NCI-H2227 (cell line): ENCODE measurements at regions not wholly inside any gene's neighbourhood (a gene's known extent, or its start where the extent isn't known, plus 50 kb on each side); places are given as distances from the start of the nearest gene placed in this dataset.
"Not testable (repeated sequence)": the region's sequence is repeated elsewhere in the genome, so short reads cannot be mapped to it uniquely, and the experiment has no call there.

Experiments used
- DNase-seq: peaks from one replicate; lab custom pipeline; 2025; ENCODE audit not compliant: unreplicated experiment; lab: John Stamatoyannopoulos, UW

- DNase-seq: not testable (repeated sequence)
These were observed 54.8 kb upstream of the ZNF717 start for GRCh38 chr3:75840160-75840559.

DNA sequence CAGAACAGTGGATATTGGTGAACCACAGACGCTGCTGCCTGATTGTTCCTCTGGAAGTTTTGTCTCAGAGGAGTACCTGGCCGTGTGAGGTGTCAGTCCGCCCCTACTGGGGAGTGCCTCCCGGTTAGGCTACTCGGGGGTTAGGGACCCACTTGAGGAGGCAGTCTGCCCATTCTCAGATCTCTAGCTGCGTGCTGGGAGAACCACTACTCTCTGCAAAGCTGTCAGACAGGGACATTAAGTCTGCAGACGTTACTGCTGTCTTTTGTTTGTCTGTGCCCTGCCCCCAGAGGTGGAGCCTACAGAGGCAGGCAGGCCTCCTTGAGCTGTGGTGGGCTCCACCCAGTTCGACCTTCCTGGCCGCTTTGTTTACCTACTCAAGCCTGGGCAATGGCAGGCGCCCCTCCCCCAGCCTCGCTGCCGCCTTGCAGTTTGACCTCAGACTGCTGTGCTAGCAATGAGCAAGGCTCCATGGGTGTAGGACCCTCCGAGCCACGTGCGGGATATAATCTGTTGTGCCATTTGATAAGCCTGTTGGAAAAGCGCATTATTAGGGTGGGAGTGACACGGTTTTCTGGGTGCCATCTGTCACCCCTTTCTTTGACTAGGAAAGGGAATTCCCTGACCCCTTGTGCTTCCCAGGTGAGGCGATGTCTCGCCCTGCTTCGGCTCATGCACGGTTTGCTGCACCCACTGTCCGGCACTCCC lies 65.1 kb upstream of the ZNF717 start:
- DNase-seq: not testable (repeated sequence)

- no peak for DNase-seq
These were observed 77.8 kb upstream of the ZNF717 start for GRCh38 chr3:75863130-75863529.

- DNase-seq: no peak
These were observed 78.5 kb upstream of the ZNF717 start for GRCh38 chr3:75863878-75864277.

GRCh38 chr3:75883719-75884118 lies 98.4 kb upstream of the ZNF717 start:
- DNase-seq: not testable (repeated sequence)

GRCh38 chr3:75886971-75887526 lies 101.7 kb upstream of the ZNF717 start:
- DNase-seq: no peak

DNA sequence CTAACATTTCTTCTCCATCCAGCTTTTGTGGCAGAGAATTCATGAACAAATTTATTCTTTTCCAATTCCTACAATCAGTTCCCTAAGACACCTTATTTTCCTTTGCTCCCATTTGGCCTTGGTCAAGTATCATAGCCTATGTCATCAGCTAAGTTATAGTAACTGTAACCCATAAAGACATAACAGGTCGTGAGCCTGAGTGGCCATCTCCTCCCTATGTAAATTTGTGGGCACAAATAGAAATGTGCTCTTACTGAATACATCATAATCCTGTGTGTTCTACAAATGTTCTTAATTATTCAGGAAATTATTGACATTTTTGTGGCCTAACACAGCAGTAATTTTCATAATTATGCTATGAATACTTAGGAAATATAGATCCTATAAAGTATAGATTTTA lies 108.9 kb upstream of the ZNF717 start:
- no peak for DNase-seq

DNA sequence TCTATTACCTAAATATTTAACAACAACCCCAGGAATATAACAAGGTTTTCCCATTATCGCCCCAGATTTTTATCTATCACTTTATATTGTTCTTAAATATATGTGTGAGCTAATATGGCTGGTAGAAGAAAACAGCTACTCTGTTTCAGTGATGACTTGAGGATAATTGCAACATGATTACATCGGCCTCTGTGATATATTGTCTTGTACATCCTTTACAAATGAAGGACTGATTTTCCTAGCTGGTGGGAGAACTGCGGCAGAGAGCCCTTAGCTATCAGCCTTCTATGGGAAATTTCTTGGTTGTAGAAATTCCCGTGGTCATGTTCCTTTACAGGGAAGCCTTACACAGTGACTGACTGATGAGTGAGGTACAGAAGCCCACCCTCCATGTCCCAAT lies 110.9 kb upstream of the ZNF717 start:
- no peak for DNase-seq

DNA sequence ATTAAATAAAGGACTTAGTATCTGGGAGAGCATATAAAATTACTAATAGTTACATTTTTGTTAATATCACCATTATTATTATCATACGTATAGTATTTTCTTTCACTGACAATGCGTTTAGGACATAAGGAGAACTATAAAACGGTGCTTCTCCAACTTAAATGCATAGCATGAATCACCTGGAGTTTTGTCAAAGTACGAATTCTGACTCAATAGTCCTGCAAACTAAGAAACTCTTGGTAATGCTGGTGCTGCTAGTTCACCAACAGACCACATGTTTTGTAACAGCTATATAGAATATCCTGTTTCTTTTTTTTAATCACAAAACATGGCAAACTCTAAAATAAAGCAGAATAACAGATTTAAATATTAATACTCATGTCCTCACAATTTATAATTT lies 116.1 kb upstream of the ZNF717 start:
- DNase-seq: not testable (repeated sequence)

- DNase-seq: peak; percentile 15
These were observed 121.3 kb upstream of the ZNF717 start for GRCh38 chr3:75906555-75907112.

DNA sequence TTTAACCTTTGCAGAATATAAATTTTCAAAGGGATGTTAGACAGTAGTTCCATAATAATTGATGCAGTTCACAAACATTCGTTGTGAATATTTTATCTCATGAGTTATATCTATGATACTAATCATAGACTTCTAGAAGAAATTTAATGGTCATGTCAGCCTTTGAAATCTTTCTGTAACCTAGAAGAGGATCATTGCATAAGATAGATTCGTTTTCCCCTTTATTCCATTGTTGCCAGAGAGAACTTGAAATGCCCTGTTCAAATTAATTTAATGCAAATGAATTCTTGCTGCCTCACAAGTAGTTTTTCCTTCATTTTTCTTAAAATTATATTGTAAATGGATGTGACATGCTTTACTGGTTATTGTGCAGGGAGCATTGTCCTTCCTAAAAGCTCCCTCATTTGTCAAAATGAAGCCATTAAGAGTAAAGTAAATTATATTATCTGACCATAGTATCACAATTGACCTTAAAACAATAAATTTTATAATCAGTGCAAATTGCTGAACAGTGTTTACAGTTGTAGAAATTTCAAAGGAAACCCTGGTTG lies 128.5 kb upstream of the ZNF717 start:
- DNase-seq: no peak

- not testable (repeated sequence) for DNase-seq
These were observed 129.4 kb upstream of the ZNF717 start for GRCh38 chr3:75914741-75915140.

GRCh38 chr3:75938921-75939320 lies 153.6 kb upstream of the ZNF717 start:
- DNase-seq: no peak

GRCh38 chr3:75951941-75952340 lies 166.6 kb upstream of the ZNF717 start:
- DNase-seq: no peak

GRCh38 chr3:75960031-75960430 lies 174.7 kb upstream of the ZNF717 start:
- not testable (repeated sequence) for DNase-seq

- not testable (repeated sequence) for DNase-seq
These were observed 176.7 kb upstream of the ZNF717 start for GRCh38 chr3:75962054-75962453.

DNA sequence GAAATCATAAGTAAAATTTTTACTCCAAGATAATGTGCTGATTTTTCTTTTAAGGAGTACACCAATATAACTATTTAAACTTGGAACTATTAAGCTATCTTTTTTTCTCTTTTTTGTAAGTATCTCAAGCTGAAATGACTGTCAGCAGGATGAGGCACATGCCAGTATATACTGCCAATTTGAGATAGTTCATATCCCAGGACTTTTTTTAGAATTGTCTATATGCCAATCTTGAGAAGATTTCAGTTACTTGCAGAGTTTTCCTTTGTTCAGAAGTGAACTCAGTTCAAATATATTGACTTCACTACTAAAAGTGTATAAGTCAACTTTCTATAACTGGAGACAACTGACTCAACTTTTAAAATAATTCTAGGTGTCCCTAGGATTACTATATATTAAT lies 181.7 kb upstream of the ZNF717 start:
- no peak for DNase-seq

GRCh38 chr3:75978686-75979085 lies 193.3 kb upstream of the ZNF717 start:
- no peak for DNase-seq

DNA sequence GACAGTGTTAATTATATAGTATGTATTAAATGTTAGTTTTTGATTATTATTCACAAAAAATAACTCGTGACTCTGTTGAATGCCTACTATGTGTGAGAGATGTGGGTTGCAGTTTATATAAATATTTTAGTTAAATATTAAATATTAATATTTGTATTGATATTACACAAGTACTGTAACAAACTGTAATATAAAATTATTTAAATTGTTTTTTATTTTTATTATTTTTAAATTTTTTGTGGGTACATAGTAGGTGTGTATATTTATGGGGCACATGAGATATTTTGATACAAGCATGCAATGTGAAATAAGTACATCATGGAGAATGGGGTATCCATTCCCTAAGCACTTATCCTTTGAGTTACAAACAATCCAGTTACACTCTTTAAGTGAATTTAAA lies 196.1 kb upstream of the ZNF717 start:
- no peak for DNase-seq

GRCh38 chr3:75982151-75982550 lies 196.8 kb upstream of the ZNF717 start:
- DNase-seq: no peak

- DNase-seq: no peak
These were observed 197.8 kb upstream of the ZNF717 start for GRCh38 chr3:75983111-75983510.

DNA sequence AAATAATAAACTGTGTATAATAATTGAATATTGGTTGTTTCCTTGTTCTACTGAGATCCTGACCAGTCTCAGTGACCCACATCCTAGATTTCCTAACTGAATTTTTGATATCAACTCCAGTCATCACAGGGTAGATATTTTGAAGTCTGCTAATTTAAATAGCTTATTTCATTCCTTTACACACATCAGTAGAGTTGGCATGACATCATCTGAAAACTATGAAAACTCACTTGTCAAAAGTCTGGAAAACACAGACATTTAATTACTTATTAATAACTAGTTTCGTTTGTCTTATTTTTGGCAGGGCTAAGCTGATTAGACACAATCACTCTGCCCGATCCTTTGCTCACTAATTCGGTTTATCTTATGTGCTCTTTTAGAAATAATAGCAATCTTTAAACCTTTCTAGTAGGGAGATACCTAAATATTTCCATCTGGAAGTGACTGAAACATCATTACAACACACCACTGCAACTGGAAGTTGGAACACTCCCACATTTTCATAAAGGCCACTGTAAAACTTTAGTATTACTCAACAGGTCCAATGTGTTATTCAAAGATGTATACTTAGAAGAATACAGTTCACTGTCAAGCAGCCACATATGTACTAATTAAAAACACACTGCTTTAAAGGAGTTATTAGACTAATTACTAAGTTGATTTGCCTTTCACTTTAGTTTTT lies 198.4 kb upstream of the ZNF717 start:
- no peak for DNase-seq
